Pulmonary artery endothelial cell (primary cell): ENCODE measurements at regions not wholly inside any gene's neighbourhood (a gene's known extent, or its start where the extent isn't known, plus 50 kb on each side); places are given as distances from the start of the nearest gene placed in this dataset.

ENCODE experiments used
- DNase-seq: peaks from one replicate; pipeline ENCODE4 v3.0.0-alpha.2; 2011; ENCODE audit warnings: low read depth, low spot score

DNA sequence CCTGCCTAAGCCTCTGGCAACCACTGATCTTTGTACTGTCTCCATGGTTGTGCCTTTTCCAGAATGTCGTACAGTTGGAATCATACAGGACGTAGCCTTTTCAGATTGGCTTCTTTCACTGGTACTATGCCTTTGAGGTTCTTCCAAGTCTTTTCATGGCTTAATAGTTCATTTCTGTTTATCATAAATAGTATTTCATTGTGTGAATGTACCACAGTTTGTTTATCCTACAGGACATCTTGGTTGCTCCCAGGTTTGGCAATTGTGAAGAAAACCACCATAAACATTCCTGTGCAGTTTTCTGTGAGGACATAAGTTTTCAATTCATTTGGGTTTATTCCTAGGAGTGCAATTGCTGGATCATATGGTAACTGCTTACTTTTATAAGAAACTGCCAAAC, 190.6 kb upstream of the RAB4A start:
- DNase-seq: no peak

DNA sequence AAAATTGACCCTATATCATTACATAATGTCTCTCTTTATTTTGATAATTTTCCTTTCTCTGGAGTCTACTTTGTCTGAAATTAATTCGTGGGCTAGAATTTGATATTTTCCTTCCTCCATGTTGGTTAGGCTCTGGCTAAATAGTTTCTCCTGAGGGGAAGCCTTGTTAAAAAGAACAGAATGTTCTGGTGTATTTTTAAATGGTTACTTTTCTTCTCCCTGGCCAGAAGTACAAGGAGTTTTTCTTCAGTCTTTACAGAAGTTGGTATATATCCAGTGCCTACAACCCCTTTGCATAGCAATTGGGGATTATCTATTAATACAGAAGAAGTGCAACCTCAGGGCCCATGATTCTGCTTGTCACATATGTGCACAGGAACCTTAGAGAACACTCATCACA, 185.6 kb upstream of the RAB4A start:
- no peak for DNase-seq

DNA sequence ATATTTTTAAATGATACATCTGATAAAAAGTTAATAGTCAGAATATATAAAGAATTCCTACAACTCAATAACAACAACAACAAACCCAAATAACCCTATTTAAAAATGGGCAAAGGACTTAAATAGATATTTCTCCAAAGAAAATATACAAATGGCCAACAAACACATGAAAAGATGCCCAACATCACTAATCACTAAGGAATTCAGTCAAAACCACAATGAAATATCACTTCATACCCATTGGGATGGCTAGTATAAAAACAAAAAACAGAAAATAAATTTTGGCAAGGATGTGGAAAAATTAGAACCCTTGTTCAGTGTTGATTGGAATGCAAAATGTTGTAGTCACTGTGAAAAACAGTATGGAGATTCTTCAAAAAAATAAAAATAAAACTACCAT, 184.8 kb upstream of the RAB4A start:
- no peak for DNase-seq

DNA sequence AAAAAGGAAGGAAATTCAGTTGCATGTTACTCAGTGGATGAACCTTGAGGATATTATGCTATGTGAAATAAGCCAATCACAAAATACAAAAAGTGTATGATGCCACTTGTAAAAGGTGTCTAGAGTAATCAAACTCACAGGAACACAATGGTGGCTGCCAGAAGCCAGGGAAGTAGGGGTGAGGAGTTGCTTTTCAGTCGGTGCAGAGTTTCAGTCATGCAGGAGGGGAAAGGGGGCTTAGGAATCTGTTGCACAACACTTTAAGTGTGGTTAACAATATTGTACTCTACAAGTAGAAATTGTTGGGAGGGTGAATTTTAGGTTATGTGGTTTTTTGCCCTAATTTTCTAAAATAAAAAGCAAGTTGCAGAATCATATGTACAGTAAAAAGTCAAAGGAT, 184.2 kb upstream of the RAB4A start:
- no peak for DNase-seq

DNA sequence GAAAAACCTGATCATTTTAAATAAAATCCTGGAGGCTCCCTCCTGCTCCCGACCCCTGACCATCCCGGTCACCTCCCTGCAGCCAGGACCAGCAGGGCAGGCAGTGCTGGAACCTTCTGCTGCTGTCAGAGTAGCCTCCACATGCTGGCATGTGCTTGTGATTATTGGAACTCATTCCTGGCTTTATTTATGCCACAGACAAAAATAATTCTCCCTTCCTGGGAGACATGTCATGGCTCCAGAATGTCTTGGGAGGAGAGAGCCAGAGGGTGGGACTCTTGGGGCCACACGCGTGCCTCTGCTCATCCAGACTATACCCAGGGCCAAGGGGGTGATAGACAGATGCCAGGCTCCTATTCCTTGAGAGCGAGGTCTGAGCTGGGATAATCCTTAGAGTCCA, 183.6 kb upstream of the RAB4A start:
- DNase-seq: no peak

DNA sequence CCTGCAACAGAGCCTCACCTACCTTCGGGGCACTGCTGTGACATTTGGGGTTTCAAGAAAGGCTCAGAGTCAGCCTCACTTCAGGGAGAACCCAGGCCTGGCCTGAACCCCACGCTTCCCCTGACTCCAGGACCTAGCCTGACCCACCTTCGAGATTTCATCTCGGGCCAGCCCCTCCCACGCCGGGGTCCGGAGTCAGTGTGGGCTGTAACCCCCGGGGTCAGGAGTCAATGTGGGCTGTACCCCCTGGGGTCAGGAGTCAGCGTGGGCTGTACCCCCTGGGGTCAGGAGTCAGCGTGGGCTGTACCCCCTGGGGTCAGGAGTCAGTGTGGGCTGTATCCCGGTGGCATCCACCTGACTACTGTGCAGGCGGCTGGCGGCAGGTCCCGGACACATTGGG, 183.0 kb upstream of the RAB4A start:
- no peak for DNase-seq

DNA sequence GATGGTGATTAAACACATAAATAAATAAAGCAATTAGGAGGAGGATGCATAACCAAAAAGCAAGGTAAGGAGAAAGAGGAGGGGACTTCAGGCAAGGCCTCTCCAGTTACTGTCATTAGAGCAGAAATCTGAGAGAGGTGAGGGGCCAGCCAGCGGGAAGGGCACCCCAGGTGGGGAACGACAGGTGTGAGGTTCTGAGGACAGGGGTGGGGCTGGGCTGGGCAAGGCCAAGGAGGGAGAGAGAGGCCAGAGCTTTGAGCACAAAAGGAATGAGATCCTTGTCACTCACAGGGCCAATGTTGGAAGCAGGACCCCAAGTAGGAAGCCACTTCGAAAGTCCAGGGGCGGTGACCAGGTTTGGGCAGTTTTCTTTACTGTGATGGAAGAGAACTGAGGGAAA, 182.2 kb upstream of the RAB4A start:
- DNase-seq: no peak

DNA sequence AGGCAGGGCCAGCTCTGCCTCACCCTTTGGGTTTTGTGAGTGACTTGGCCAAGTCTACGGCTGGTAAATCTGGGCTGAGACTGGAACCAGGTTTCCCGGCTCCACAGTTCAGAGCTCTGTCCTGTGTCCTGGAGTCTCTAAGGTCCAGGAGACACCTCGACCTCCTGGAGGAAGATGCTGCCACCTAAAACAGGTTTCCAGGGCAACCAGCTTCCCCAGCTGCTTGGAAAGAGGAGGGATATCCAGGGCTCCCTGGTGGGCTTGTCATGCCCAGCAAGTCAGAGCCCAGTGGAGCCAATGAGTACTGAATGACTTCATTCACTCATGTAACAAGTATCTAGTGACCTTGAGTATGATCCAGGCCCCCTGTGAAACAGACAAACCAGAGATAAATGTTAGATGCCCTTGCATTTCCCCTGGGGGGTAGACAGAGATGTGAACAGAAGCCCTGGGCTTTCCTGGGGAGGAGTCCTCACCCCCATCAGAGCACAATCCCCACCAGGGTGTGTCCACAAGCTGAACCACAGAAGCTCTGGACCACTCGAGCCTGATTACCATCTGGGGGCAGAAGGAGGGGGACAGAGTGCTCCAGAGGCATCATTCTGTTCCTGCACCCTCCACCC, 181.2 kb upstream of the RAB4A start:
- no peak for DNase-seq

DNA sequence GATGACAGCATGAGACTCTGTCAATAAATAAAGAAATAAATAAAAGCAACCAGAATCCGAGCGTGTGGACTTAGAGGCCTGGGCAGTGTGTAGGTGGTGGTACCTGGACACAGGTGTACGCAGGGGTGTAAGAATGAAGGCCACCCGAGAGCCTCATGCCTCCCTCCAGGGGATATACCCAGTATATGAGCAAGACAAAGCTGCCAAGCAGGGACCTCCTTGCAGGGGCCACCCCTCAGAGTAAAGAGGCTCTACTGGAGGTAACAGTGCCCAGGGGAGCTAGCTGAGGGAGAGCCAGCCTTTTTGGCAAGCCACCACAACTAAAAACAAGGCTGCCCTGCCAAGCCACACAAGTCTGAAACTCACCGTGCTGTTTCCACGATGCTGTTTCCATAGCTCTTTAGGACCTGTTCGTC, 179.2 kb upstream of the RAB4A start:
- DNase-seq: no peak

DNA sequence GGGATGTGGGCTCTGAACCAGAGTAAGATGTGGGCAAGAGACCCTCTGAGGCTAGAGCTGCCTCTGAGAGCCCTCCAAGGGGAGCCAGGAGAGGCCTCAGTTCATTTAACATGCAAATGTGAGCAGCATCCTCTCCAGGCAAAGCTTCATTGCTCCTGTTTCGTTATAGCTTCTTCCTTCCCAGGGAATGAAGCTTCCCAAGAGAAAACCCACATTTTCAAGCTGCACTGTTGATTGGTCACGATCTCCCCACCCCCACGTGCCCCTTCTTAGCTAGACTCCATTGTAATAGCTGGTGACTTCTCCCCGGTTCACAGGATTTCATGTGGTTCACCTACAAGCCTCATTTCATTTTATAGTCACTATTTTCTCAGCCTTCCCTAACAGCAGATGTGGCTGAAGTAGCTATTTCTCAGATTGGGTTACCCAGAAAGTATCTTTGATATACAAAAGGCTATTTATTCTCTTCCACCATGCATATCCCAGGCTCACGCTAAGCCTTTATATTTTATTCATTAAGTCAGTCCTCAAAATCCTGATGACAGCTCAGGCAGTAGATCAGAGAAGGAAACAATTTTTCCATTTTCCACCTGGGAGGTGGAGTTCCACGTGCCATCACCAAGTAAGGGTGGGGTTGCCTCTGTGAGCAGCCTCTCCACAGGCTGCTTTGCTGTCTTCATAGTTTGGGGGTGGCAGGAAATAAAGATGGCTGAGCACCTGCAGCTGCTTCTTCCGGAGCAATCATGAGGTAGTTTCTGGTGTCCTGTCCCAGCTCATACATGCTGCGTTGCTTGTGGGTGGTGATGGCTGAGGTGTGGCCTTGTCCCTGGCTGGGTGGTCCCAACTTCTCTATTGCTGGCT, 178.3 kb upstream of the RAB4A start:
- DNase-seq: no peak

DNA sequence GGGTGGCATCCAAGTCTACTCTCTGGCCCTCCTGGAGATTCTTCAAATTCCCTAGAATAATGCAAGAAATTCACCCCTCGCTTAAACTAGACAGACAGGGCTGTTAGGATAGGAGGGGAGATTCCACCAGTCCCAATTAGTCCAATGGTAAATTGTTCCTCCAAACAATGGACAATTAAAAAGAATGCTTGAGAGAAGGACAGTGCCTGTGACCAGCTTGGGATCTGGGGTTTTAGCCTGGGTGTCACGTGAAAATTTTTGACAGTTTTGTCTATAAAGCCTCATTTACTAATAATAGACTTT, 177.7 kb upstream of the RAB4A start:
- DNase-seq: no peak

DNA sequence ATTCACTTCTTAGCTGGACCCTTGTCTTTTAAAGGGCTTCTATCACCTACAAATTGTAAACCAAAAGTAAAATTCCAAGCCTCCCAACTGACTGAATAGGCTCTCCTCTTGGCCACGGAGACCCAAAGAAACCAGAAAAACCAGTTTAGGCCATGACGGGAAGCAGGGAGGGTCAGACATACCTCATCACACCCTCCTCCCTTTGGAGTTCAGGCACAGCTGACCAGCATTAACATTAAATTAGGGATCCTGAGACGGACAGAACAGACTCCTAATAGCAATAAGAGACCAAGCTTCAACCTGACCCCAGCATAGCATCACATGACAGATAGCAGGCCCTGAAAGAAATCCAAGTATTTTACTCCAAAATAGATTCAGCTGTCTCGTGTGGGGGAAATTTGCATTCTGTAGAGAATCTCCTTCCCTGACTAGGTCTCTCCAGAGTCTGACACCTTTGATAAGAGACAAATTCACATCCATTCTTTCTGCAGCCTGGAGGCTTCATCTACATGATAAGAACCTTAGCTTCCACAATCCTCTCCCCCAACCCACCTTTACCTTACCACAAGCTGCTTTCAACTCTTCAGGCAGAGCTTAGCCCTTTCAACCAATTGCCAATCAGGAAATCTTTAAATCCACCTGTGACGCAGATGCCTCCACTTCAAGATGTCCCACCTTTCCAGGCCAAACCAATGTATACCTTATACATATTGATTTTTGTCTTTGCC, 177.1 kb upstream of the RAB4A start:
- DNase-seq: no peak

DNA sequence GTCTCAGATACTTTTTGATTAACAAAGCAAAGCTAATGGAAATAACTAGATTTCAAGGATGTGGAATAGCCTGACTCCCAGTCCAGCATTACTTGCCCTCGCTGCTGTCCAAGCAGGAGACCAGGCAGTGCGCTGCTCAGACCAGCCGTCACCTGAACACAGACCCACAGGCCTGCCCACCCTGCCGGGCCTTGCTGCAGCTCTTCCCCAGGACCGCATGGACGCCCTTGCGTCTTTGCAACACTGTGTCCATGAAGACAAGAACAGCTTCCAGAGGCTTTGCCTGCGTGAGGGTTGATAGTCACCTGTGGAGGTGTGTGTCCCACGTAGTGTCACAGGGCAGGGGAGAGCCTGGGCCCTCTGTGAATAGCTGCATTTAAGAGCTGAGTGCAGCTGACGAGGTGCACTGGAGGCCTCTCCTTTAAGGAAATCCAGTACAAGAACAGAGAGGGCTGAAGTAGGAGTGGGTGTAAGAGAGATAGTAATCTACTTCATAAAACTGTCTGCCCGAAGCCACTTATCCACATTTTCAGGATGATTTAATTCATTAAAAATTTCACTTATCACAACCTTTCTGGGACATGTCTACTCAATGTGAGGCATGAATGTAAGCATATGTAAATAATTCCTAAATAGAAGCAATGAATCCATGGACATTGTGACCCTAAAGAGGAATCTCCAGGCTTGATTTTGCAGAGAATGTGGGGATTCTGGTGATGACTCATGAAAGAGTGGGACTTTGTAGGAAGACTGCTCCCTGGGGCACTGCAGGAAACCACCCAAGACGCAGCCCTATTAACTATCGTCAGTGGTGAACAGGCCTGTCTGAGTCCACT, 176.2 kb upstream of the RAB4A start:
- no peak for DNase-seq

DNA sequence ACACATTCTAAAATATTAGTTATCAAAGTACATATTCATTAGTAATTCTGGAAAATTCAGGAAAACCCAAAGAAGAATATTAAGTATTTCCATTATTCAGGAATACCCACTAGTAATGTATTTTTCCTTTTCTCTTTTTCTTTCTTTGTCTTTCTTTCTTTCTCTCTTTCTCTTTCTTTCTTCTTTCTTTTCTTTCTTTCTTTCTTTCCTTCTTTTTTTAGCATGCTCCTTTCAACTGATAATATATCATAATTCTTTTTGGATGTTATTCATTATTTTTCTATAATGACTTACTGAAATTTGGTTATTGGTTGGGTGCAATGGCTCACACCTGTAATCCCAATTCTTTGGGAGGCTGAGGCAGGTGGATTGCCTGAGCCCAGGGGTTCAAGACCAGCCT, 175.6 kb upstream of the RAB4A start:
- no peak for DNase-seq

DNA sequence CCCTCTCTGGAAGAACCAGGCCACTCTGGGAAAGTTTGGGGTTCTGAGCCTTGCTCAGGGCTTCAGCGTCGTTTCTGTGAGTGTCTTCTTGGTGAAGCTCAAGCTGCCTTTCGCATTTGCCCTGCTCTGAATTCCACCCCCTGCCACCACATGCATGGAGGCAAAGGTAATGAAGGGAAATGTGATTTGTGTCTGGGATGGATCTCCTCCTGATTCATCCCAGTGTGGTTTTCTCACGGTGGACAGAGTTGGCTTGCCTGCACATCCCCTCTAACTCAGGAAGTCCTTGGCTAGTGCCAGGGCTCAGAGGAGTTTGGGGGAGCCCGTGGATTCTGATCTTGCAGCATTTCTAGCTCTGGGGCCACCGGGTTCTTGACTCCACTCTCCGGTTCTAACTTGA, 173.6 kb upstream of the RAB4A start:
- DNase-seq: no peak

DNA sequence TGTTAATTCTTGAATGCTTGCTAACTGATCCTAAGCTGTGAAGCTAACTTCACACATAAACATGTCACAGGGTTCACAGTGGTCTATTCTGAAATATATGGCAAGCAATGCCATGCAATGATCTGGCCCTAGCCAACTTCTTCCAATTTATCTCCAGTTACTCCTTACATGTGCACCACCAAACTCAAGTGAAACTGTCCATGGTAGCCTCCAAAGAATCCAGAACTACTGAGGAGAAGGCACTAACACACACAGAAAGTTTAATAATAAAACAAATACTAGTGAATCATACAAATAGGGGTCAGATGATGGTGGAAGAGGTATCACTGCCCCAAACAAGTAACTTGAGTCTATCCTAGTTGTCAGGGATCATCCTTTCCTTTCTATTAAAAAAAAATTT, 172.6 kb upstream of the RAB4A start:
- no peak for DNase-seq

DNA sequence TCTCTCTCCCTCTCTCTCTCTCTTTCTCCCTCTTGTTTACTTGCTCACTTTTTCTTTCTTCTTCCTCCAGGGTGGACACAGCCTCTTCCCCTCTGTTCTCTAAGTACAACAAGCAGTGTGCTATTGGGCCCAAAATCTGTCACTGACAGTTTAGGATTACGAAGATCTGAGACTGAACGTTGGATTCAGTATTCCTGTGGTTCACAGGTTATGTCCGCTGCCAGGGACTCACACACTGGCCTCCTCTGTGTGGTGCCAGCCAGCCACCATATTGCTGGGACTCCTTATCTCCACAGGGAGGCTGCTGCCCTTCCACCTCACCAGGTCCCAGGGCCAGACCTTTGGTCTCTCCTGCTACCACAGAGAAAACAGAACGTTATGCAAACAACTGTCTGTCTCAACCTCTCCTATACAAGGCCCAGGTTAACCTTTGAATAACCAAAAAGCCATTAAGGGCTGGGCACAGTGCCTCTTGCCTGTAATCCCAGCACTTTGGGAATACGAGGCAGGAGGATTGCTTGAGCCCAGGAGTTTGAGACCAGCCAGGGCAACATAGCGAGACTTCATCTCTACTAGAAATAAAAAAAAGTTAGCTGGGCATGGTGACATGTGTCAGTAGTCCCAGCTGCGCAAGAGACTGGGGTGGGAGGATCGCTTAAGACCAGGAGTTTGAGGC, 171.9 kb upstream of the RAB4A start:
- DNase-seq: no peak

DNA sequence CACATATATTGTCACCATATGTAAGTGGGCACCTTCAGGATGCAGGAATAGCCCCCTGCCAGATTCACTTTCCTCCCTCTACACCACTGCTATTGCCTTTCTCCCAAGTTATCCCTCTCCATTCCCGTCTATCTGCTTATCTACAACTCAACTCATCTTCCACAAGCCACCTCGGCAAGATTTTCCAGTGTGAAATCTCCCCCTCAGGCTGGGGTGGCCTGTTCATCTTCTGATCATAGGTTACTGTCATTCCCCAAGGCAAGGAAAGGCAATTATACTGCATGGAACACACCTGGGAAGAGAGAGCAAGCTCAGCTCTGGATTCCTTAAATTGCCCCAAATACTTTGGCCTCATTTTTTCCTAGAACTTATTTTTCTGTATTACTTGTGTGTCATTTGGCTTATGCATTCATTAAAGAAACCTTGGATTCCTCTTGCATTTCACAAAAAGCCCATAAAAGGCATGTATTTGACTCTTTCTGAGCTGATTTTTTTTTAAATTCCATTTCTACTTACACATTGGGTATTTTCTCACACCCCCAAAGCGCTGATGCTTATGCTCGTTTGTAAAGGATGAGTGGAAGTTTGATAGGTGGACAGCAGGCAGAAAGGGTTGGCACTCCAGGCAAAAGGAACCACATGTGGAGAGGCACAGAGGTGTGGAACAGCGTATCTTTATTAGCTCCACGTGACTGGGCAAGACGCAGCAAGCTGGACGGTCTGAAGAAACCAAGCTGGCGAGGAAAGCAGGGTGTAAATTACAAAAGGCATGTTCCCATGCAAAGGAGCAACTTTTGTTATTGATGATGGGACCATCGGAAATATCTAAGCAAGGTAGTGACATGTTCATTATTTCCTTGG, 169.7 kb upstream of the RAB4A start:
- no peak for DNase-seq

DNA sequence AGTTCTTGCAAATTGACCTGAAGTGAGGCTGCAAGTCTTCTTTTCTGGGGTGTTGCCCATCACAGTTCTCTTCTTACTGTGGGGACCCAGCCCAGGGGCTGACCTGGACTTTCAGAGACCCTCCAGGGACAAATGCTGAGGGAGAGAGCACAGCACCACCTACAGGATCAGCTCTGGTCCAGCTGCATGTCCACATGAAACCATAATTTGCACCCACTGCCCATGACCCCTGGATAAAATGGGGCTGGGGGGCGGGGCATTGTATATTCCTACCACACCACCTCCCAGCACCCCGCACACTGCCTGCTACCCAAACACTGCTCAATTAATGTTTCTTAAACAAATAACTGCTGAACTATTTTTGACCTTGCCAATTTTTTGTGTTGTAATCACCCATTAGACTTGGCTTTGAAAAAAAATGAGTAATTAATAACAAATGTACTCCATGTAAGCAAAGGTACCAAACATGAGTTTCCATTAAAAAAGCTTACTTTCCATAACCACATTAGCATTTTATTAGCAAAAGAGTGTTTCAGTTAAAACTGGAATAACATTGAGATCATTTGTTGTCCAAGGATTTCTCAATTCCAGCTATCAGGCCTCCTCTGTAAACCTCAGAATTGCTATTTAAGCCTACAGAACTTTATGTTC, 168.0 kb upstream of the RAB4A start:
- no peak for DNase-seq

DNA sequence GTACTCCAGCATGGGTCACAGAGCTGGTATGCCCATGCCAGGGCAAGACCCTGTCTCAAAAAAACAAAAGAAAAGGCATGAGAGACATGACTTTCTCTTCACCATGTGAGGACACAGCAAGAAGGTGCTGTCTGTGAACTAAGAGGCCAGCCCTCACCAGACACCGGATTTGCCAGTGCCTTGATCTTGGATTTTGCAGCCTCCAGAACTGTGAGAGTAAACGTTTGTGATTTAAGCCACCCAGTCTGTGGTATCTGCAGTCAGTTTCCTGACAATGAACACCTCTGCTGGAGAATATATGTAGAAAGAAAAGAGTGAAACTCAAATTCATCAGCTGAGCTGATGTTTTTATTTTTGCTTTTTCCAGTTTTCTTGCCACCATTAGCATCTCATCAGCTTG, 166.3 kb upstream of the RAB4A start:
- no peak for DNase-seq
